ENCODE measurements at regions not wholly inside any gene's neighbourhood (a gene's known extent, or its start where the extent isn't known, plus 50 kb on each side); places are given as distances from the start of the nearest gene placed in this dataset.

DNA sequence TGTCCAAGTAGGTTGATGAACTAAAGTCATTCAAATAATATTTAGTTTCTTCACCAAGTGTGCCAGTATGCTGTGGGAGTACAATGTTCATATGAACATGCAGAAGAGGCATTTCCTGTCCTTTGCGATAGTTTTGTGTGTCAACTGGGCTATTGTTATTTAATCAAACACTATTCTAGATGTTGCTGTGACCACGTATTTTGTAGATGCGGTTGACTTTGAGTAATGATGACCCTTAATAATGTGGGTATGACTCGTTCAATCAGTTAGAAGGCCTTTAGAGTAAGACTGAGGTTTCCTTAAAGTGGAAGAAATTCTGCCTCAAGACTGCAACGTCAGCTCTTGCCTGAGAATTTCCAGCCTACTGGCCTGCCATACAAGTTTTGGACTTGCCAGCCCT is 470.7 kb upstream of the CBLB start:
- 95 to 97% methylated on average over 3 to 5 of the region's 5 CpGs for WGBS, 2 experiments (ENCODE audit: insufficient coverage in 1 of 2, insufficient read length in 1 of 2)
- H3K9me3 Mint-ChIP-seq = no peaks in the 10 kb centered on the region
- no peaks in the 10 kb centered on the region for H3K27me3 ChIP-seq (ENCODE audit: control insufficient read depth, insufficient read depth, low read length, poor library complexity, severe bottlenecking)
- no peak overlapping the region for H3K4me3 ChIP-seq (ENCODE audit: low read length)
- no peak overlapping the region for H3K27ac Mint-ChIP-seq
- TF ChIP-seq, protein P1, sequence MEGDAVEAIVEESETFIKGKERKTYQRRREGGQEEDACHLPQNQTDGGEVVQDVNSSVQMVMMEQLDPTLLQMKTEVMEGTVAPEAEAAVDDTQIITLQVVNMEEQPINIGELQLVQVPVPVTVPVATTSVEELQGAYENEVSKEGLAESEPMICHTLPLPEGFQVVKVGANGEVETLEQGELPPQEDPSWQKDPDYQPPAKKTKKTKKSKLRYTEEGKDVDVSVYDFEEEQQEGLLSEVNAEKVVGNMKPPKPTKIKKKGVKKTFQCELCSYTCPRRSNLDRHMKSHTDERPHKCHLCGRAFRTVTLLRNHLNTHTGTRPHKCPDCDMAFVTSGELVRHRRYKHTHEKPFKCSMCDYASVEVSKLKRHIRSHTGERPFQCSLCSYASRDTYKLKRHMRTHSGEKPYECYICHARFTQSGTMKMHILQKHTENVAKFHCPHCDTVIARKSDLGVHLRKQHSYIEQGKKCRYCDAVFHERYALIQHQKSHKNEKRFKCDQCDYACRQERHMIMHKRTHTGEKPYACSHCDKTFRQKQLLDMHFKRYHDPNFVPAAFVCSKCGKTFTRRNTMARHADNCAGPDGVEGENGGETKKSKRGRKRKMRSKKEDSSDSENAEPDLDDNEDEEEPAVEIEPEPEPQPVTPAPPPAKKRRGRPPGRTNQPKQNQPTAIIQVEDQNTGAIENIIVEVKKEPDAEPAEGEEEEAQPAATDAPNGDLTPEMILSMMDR (conservative IDR thresholded peaks at IDR 0.05) = no peak
- H3K9me3 ChIP-seq (ENCODE audit: control insufficient read depth, low read length) = no peaks in the 10 kb centered on the region
- no peak overlapping the region for H3K9ac ChIP-seq (ENCODE audit: extremely low read depth, low read length, poor library complexity, severe bottlenecking)
- H3K27me3 Mint-ChIP-seq (ENCODE audit: insufficient read depth) = no peaks in the 10 kb centered on the region
- H3K36me3 Mint-ChIP-seq (ENCODE audit: low read depth) = no peaks in the 10 kb centered on the region
- no peaks in the 10 kb centered on the region for H3K36me3 ChIP-seq (ENCODE audit: control insufficient read depth, insufficient read depth, low read length)
- H3K4me1 ChIP-seq (ENCODE audit: control insufficient read depth, insufficient read depth, low read length) = no peaks in the 10 kb centered on the region
- no peak overlapping the region for H3K27ac ChIP-seq (ENCODE audit: low read depth, low read length)
- no peak overlapping the region for H3K4me3 Mint-ChIP-seq
- H3K4me1 Mint-ChIP-seq = no peaks in the 10 kb centered on the region
- DNase-seq = no peak

DNA sequence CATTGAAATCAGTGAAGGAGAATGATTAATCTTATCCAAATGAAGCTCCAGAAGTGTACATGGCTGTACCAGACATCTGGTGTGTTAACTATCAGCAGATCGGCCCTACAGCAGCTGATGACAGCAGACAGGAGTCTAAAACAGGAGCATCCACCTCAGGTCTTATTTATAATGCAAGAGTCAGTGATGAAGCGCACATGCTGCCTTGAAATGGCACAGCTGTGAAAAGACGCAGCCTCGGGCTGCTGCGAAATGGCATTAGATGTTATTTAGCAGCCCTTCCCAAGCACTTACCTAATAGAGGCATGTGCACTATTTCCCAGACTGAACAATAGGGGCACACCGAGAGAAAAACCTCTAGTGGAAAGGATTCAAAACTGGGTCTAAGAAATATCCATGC is 472.3 kb upstream of the CBLB start:
- TF ChIP-seq, protein P1 (conservative IDR thresholded peaks at IDR 0.05) = no peak
- no peak overlapping the region for H3K27ac Mint-ChIP-seq

DNA sequence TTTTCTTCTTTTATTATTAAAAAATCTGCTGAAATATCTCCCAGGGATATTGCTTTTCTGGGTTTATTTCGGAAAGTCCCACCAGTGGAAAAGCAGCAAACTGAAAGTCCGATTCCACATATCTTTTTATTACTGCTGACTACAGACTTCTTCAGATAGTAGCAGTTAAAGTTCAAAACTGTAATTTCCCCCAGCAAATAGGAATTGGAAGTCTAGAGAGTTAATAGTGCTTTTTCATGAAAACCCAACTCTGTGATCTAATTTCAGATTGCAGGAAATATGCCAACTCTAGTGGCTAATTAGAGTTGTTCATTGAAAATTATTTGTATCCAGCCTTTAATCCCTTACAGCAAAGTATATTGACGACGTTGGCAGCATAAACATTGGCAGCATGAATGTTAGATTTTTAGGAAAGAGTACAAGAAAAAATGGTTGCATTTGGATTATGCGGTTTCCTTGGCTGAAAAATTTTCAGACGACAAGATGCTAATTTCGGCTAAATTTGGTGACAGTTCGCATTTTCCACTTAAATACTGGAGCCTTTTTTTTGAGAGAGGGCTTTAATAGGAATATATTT is 472.9 kb upstream of the CBLB start:
- H3K4me3 ChIP-seq (ENCODE audit: low read length) = no peak overlapping the region
- no peaks in the 10 kb centered on the region for H3K36me3 Mint-ChIP-seq (ENCODE audit: low read depth)
- H3K9me3 Mint-ChIP-seq = no peaks in the 10 kb centered on the region
- H3K4me1 ChIP-seq (ENCODE audit: control insufficient read depth, insufficient read depth, low read length) = no peaks in the 10 kb centered on the region
- no peaks in the 10 kb centered on the region for H3K36me3 ChIP-seq (ENCODE audit: control insufficient read depth, insufficient read depth, low read length)
- no peak overlapping the region for H3K27ac Mint-ChIP-seq
- H3K4me3 Mint-ChIP-seq = no peak overlapping the region
- H3K9me3 ChIP-seq (ENCODE audit: control insufficient read depth, low read length) = no peaks in the 10 kb centered on the region
- H3K4me1 Mint-ChIP-seq = peaks cover 10% of the 10 kb centered on the region
- 93 to 97% methylated on average over 5 to 8 of the region's 8 CpGs for WGBS, 2 experiments (ENCODE audit: insufficient coverage in 1 of 2, insufficient read length in 1 of 2)
- H3K27me3 ChIP-seq (ENCODE audit: control insufficient read depth, insufficient read depth, low read length, poor library complexity, severe bottlenecking) = no peaks in the 10 kb centered on the region
- no peak overlapping the region for H3K9ac ChIP-seq (ENCODE audit: extremely low read depth, low read length, poor library complexity, severe bottlenecking)
- TF ChIP-seq, protein P1 (conservative IDR thresholded peaks at IDR 0.05) = no peak
- no peak for DNase-seq
- no peaks in the 10 kb centered on the region for H3K27me3 Mint-ChIP-seq (ENCODE audit: insufficient read depth)
- peak overlapping the region; percentile 63 for H3K27ac ChIP-seq (ENCODE audit: low read depth, low read length)

More for the DNA sequence above, 472.3 kb upstream of the CBLB start:
- Histone ChIP-seq H3K27ac (ENCODE audit: low read depth, low read length) (peak overlapping the region; percentile 38), H3K27me3 (ENCODE audit: control insufficient read depth, insufficient read depth, low read length, poor library complexity, severe bottlenecking) (no peaks in the 10 kb centered on the region), H3K4me3 (ENCODE audit: low read length) (no peak overlapping the region), H3K9me3 (ENCODE audit: control insufficient read depth, low read length) (no peaks in the 10 kb centered on the region), H3K4me1 (ENCODE audit: control insufficient read depth, insufficient read depth, low read length) (no peaks in the 10 kb centered on the region), H3K36me3 (ENCODE audit: control insufficient read depth, insufficient read depth, low read length) (no peaks in the 10 kb centered on the region), H3K9ac (ENCODE audit: extremely low read depth, low read length, poor library complexity, severe bottlenecking) (no peak overlapping the region)
- Mint-ChIP-seq H3K36me3 (ENCODE audit: low read depth) (no peaks in the 10 kb centered on the region), H3K4me3 (no peak overlapping the region), H3K4me1 (peaks cover 5% of the 10 kb centered on the region), H3K9me3 (no peaks in the 10 kb centered on the region), H3K27me3 (ENCODE audit: insufficient read depth) (no peaks in the 10 kb centered on the region)
- no peak for DNase-seq
- 93% methylated on average over 5 to 6 of the region's 6 CpGs for WGBS, 2 experiments (ENCODE audit: insufficient coverage in 1 of 2, insufficient read length in 1 of 2)

All from endodermal cell (in vitro differentiated cells).